ENCODE measurements at regions not wholly inside any gene's neighbourhood (a gene's known extent, or its start where the extent isn't known, plus 50 kb on each side); places are given as distances from the start of the nearest gene placed in this dataset.

DNA sequence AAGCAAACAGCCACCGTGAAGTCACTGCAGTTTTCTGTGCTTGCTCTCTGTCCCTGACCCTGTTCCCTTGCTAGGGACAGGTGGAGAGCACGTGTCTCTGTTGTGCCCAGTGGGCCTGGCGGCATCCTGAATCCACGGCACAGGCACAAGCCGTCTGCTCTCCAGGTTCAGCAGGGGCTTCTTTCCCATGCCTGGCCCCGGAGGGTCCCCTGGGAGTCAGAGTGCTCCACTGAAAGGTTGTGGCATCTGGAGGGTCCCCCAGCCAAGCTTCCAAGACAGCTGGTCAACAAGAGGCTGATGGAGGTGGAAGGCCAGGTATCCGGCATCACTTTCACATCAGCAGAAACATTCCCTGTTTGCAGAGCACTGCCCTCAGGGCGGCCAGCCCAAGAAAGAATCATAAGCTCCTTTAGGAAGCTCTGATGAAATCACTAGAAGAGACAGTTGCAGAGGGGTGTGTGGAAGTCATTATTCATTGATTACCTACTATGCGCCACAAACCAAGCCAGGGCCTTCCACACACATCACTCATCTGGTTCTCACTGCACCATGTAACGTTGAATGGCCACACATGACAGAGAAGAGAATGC is 346.4 kb upstream of the B3GAT1 start:
- POLR2A ChIA-PET, result no interaction called here

DNA sequence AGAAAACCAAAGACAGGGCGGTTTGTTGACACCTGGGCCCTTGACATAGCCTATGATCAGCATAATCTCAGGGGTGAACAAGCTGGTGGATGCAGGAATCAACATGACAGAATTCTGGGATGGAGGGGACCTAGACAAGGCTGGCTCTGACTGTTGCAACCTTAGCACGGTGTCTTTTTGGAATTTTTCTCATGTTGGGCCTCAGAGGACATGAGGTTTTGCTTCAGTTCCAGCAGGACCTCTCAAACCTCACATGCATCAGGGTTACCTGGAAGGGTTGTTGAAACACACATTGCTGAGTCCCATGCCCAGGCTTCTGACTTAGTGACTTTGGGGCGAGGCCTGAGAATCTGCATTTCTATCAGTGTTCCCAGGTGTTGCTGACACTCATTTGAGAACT is 345.6 kb upstream of the B3GAT1 start:
- TF ChIP-seq, protein P1, sequence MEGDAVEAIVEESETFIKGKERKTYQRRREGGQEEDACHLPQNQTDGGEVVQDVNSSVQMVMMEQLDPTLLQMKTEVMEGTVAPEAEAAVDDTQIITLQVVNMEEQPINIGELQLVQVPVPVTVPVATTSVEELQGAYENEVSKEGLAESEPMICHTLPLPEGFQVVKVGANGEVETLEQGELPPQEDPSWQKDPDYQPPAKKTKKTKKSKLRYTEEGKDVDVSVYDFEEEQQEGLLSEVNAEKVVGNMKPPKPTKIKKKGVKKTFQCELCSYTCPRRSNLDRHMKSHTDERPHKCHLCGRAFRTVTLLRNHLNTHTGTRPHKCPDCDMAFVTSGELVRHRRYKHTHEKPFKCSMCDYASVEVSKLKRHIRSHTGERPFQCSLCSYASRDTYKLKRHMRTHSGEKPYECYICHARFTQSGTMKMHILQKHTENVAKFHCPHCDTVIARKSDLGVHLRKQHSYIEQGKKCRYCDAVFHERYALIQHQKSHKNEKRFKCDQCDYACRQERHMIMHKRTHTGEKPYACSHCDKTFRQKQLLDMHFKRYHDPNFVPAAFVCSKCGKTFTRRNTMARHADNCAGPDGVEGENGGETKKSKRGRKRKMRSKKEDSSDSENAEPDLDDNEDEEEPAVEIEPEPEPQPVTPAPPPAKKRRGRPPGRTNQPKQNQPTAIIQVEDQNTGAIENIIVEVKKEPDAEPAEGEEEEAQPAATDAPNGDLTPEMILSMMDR (IDR thresholded peaks at IDR 0.05; ENCODE audit: insufficient read depth, low read length, missing control alignments), result no peak
- no peak for DNase-seq (ENCODE audit: low read depth, low spot score)

More for the DNA sequence above, 346.4 kb upstream of the B3GAT1 start:
- H3K4me3 ChIP-seq (ENCODE audit: low read depth, low read length), result no peak overlapping the region
- CTCF ChIA-PET, result no interaction called here
- TF ChIP-seq, protein P1 (IDR thresholded peaks at IDR 0.05; ENCODE audit: insufficient read depth, low read length, missing control alignments), result no peak
- DNase-seq (ENCODE audit: low read depth, low spot score), result no peak

GRCh38 chr11:134756811-134757540 is 344.9 kb upstream of the B3GAT1 start:
- no peak overlapping the region for H3K4me3 ChIP-seq (ENCODE audit: low read depth, low read length)
- ChIA-PET CTCF (no interaction called here), POLR2A (no interaction called here)
- no peak for DNase-seq (ENCODE audit: low read depth, low spot score)
- TF ChIP-seq, protein P1 (IDR thresholded peaks at IDR 0.05; ENCODE audit: insufficient read depth, low read length, missing control alignments), result no peak

More for the DNA sequence above, 345.6 kb upstream of the B3GAT1 start:
- ChIA-PET CTCF (no interaction called here), POLR2A (no interaction called here)
- H3K4me3 ChIP-seq (ENCODE audit: low read depth, low read length), result no peak overlapping the region

- POLR2A ChIA-PET, result no interaction called here
- CTCF ChIA-PET, result no interaction called here
- TF ChIP-seq, protein P1 (IDR thresholded peaks at IDR 0.05; ENCODE audit: insufficient read depth, low read length, missing control alignments), result no peak
- H3K4me3 ChIP-seq (ENCODE audit: low read depth, low read length), result no peak overlapping the region
- no peak for DNase-seq (ENCODE audit: low read depth, low spot score)
Measured at GRCh38 chr11:134755535-134755934, 343.5 kb upstream of the B3GAT1 start.

- TF ChIP-seq, protein P1 (IDR thresholded peaks at IDR 0.05; ENCODE audit: insufficient read depth, low read length, missing control alignments), result no peak
- ChIA-PET POLR2A (no interaction called here), CTCF (no interaction called here)
- DNase-seq (ENCODE audit: low read depth, low spot score), result no peak
- H3K4me3 ChIP-seq (ENCODE audit: low read depth, low read length), result no peak overlapping the region
Measured at GRCh38 chr11:134754521-134755198, 342.6 kb upstream of the B3GAT1 start.

DNA sequence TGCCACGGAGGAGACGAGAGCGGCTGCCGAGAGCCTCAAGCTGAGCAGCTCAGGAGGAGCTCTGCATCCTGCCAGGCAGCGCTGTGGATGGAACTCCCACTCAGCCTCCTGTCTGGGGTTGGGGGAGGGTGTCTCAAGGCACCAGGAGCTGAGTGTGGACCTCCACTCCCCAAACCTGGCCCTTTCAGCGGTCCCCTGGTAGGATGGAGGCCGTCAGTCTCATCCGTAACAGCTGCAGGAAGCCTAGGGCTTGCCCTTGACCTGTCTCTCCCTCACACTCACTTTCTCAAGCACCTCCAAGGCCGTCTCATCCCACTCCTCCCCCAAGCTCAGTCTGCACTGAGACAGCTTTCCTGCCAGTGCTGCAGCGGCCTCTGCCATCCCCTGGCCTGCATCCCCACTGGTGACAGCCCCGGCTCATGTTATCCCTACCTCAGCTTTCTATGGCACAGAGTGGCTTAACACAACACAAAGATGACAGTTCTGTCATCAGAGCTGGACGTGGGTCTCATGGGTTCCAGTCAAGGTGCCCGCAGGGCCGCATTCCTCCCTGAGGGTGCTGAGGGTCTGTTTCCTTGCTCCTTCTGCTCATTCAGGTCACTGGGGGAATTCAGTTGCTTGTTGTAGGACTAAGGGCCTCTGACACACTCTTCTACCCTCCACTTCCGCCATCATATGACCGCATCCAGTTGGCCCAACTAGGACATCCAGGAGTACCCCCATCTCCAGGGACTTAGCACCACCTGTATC is 341.9 kb upstream of the B3GAT1 start:
- ChIA-PET CTCF (no interaction called here), POLR2A (no interaction called here)
- DNase-seq (ENCODE audit: low read depth, low spot score), result no peak

More for the DNA sequence above, 341.9 kb upstream of the B3GAT1 start:
- no peak overlapping the region for H3K4me3 ChIP-seq (ENCODE audit: low read depth, low read length)
- TF ChIP-seq, protein P1 (IDR thresholded peaks at IDR 0.05; ENCODE audit: insufficient read depth, low read length, missing control alignments), result no peak

All from AG04449 (cell line).